ENCODE measurements at regions not wholly inside any gene's neighbourhood (a gene's known extent, or its start where the extent isn't known, plus 50 kb on each side); places are given as distances from the start of the nearest gene placed in this dataset.

DNA sequence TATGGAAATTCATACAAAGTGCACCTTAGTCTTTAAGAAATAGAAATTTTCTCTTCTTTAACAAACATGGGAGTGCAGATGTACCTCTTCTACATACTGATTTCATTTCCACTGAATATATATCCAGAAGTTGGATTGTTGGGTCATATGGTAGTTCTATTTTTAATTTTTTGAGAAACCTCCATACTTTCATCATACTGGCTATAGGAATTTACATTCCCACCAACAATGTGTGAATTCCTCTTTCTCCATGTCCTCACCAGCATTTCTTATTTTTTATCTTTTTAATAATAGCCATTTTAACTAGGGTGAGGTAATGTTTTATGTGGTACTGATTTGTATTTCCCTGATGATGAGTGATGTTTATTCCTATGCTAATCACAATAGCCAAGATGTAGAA, 87.5 kb downstream of the RGS2 start:
- Histone ChIP-seq H3K4me3 (no peak overlapping the region), H3K9me3 (no peaks in the 10 kb centered on the region), H3K27ac (no peak overlapping the region), H3K4me1 (peaks cover 0 to 4% of the 10 kb centered on the region in 2 donors), H3K27me3 (no peaks in the 10 kb centered on the region), H3K36me3 (no peaks in the 10 kb centered on the region)
- ATAC-seq, result no peak
- intact Hi-C loops (cut with DNase I; ENCODE audit: low total_unique reads), result no loop called here
- DNase-seq, result no peak
- in situ Hi-C loops (cut with MboI; ENCODE audit: low sequenced_read_pairs in 4 of 4), result no loop called here
- TF ChIP-seq POLR2A (IDR thresholded peaks at IDR 0.05), result no peak
- TF ChIP-seq, protein P1, sequence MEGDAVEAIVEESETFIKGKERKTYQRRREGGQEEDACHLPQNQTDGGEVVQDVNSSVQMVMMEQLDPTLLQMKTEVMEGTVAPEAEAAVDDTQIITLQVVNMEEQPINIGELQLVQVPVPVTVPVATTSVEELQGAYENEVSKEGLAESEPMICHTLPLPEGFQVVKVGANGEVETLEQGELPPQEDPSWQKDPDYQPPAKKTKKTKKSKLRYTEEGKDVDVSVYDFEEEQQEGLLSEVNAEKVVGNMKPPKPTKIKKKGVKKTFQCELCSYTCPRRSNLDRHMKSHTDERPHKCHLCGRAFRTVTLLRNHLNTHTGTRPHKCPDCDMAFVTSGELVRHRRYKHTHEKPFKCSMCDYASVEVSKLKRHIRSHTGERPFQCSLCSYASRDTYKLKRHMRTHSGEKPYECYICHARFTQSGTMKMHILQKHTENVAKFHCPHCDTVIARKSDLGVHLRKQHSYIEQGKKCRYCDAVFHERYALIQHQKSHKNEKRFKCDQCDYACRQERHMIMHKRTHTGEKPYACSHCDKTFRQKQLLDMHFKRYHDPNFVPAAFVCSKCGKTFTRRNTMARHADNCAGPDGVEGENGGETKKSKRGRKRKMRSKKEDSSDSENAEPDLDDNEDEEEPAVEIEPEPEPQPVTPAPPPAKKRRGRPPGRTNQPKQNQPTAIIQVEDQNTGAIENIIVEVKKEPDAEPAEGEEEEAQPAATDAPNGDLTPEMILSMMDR (IDR thresholded peaks at IDR 0.05 in 4 of 5, conservative IDR thresholded peaks at IDR 0.05 in 1 of 5), result no peak

DNA sequence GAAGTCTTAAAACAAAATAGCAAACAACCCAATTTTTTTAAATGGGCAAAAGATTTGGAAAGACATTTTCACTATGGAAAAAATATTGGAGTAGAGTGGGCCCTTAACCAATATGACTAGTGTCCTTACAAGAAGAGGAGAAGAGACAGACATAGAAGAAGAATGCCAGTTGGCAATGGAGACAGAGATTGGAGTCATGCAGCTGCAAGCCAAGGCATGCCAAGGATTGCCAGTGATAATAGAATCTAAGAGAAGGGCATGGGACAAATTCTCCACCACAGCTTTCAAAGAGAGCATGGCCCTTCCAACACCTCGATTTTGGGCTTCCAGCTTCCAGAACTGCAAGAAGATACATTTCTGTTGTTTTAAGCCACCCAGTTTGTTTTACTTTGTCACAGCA, 92.7 kb downstream of the RGS2 start:
- no peaks in the 10 kb centered on the region for H3K27me3 ChIP-seq
- no peak for TF ChIP-seq POLR2A (IDR thresholded peaks at IDR 0.05)
- TF ChIP-seq, protein P1 (IDR thresholded peaks at IDR 0.05 in 4 of 5, conservative IDR thresholded peaks at IDR 0.05 in 1 of 5), result no peak
- no peak for ATAC-seq
- in situ Hi-C loops (cut with MboI; ENCODE audit: low sequenced_read_pairs in 4 of 4) (no loop called here), intact Hi-C loops (cut with DNase I; ENCODE audit: low total_unique reads) (no loop called here)
- H3K9me3 ChIP-seq, result no peaks in the 10 kb centered on the region
- H3K4me3 ChIP-seq, result no peak overlapping the region
- no peaks in the 10 kb centered on the region for H3K36me3 ChIP-seq
- no peak overlapping the region for H3K27ac ChIP-seq
- H3K4me1 ChIP-seq, result peaks cover 5 to 7% of the 10 kb centered on the region in 2 donors
- no peak for DNase-seq

DNA sequence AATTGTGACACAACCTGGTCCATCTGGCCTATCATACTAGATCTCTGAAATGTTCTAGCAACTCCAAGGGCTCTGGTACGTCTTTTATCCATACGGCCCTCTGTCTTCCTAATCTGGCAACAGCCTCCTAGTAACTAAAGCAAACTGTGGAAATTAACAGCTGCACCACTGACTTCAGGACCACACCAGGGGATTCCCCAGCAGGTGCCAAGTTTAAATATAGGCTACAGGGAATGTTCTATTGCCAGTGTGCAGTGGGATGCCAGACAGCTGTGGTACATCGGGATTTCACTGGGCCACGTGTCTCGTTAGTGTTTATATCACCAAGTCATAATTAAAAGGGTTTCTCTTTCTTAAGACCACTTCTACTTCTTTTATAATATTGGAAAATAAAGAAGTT, 94.3 kb downstream of the RGS2 start:
- in situ Hi-C loops (cut with MboI; ENCODE audit: low sequenced_read_pairs in 4 of 4) (no loop called here), intact Hi-C loops (cut with DNase I; ENCODE audit: low total_unique reads) (no loop called here)
- no peak for TF ChIP-seq POLR2A (IDR thresholded peaks at IDR 0.05)
- TF ChIP-seq, protein P1 (IDR thresholded peaks at IDR 0.05 in 4 of 5, conservative IDR thresholded peaks at IDR 0.05 in 1 of 5), result no peak
- no peak for DNase-seq
- Histone ChIP-seq H3K27me3 (no peaks in the 10 kb centered on the region), H3K4me3 (no peak overlapping the region), H3K36me3 (no peaks in the 10 kb centered on the region), H3K9me3 (no peaks in the 10 kb centered on the region), H3K27ac (no peak overlapping the region), H3K4me1 (peaks cover 5 to 7% of the 10 kb centered on the region in 2 donors)
- ATAC-seq, result no peak

GRCh38 chr1:192904438-192904895, 95.6 kb downstream of the RGS2 start:
- DNase-seq (no peak), ATAC-seq (no peak)
- H3K4me1 ChIP-seq, result peaks cover 5 to 7% of the 10 kb centered on the region in 2 donors
- H3K27ac ChIP-seq, result no peak overlapping the region
- H3K4me3 ChIP-seq, result no peak overlapping the region
- in situ Hi-C loops (cut with MboI; ENCODE audit: low sequenced_read_pairs in 4 of 4), result no loop called here
- H3K27me3 ChIP-seq, result no peaks in the 10 kb centered on the region
- TF ChIP-seq, protein P1 (IDR thresholded peaks at IDR 0.05 in 4 of 5, conservative IDR thresholded peaks at IDR 0.05 in 1 of 5), result no peak
- no peaks in the 10 kb centered on the region for H3K9me3 ChIP-seq
- H3K36me3 ChIP-seq, result no peaks in the 10 kb centered on the region
- intact Hi-C loops (cut with DNase I; ENCODE audit: low total_unique reads), result no loop called here

GRCh38 chr1:192905049-192905448, 96.2 kb downstream of the RGS2 start:
- in situ Hi-C loops (cut with MboI; ENCODE audit: low sequenced_read_pairs in 4 of 4) (no loop called here), intact Hi-C loops (cut with DNase I; ENCODE audit: low total_unique reads) (no loop called here)
- H3K36me3 ChIP-seq, result no peaks in the 10 kb centered on the region
- H3K27me3 ChIP-seq, result no peaks in the 10 kb centered on the region
- ATAC-seq (no peak), DNase-seq (no peak)
- peaks cover 5 to 7% of the 10 kb centered on the region in 2 donors for H3K4me1 ChIP-seq
- TF ChIP-seq POLR2A (IDR thresholded peaks at IDR 0.05), result no peak
- TF ChIP-seq, protein P1 (IDR thresholded peaks at IDR 0.05 in 4 of 5, conservative IDR thresholded peaks at IDR 0.05 in 1 of 5), result no peak
- no peaks in the 10 kb centered on the region for H3K9me3 ChIP-seq
- H3K27ac ChIP-seq, result no peak overlapping the region
- no peak overlapping the region for H3K4me3 ChIP-seq
